GM06990 (cell line): ENCODE measurements at regions not wholly inside any gene's neighbourhood (a gene's known extent, or its start where the extent isn't known, plus 50 kb on each side); places are given as distances from the start of the nearest gene placed in this dataset.

Experiments used
- DNase-seq: peaks from one replicate; pipeline ENCODE4 v3.0.0-alpha.2; 2011; ENCODE audit not compliant: insufficient read length; ENCODE audit errors: extremely low read depth
- H3K27me3 ChIP-seq: replicated peaks from 2 replicates; pipeline ENCODE4 v1.6.0; 2011; ENCODE audit warnings: low read length; ENCODE audit not compliant: control insufficient read depth, insufficient read depth
- H3K36me3 ChIP-seq: 2 replicates; pipeline ENCODE4 v1.5.1; 2011; ENCODE audit warnings: low read length; ENCODE audit not compliant: control insufficient read depth, insufficient read depth
- H3K4me3 ChIP-seq: replicated peaks from 2 replicates; pipeline ENCODE4 v1.5.1; 2011; ENCODE audit warnings: low read depth, mild to moderate bottlenecking, control low read depth, low read length
- CTCF ChIP-seq: IDR thresholded peaks from 2 replicates; pipeline ENCODE4 v1.5.1; 2011; ENCODE audit warnings: low read length, control low read depth, mild to moderate bottlenecking, inconsistent platforms; ENCODE audit not compliant: insufficient read depth, poor library complexity, severe bottlenecking

- Histone ChIP-seq H3K27me3 (no peaks in the 10 kb centered on the region), H3K4me3 (no peak overlapping the region), H3K36me3 (no peaks in the 10 kb centered on the region)
- TF ChIP-seq CTCF: no peak
- no peak for DNase-seq
Measured at GRCh38 chr9:84151640-84152039, 171.0 kb downstream of the RMI1 start.

GRCh38 chr9:84152204-84152603 is 171.6 kb downstream of the RMI1 start:
- no peaks in the 10 kb centered on the region for H3K27me3 ChIP-seq
- H3K4me3 ChIP-seq: no peak overlapping the region
- H3K36me3 ChIP-seq: no peaks in the 10 kb centered on the region
- no peak for TF ChIP-seq CTCF
- no peak for DNase-seq

GRCh38 chr9:84153885-84154284 is 173.3 kb downstream of the RMI1 start:
- TF ChIP-seq CTCF: no peak
- no peak for DNase-seq
- no peak overlapping the region for H3K4me3 ChIP-seq
- H3K36me3 ChIP-seq: no peaks in the 10 kb centered on the region
- no peaks in the 10 kb centered on the region for H3K27me3 ChIP-seq

- Histone ChIP-seq H3K4me3 (no peak overlapping the region), H3K36me3 (no peaks in the 10 kb centered on the region), H3K27me3 (no peaks in the 10 kb centered on the region)
- DNase-seq: no peak
- no peak for TF ChIP-seq CTCF
Measured at GRCh38 chr9:84154320-84154719, 173.7 kb downstream of the RMI1 start.

- H3K4me3 ChIP-seq: no peak overlapping the region
- no peak for DNase-seq
Measured at GRCh38 chr9:84163052-84163650, 177.4 kb downstream of the SLC28A3 start.

More at GRCh38 chr9:84163052-84163650, 177.4 kb downstream of the SLC28A3 start:
- no peaks in the 10 kb centered on the region for H3K36me3 ChIP-seq
- no peaks in the 10 kb centered on the region for H3K27me3 ChIP-seq
- no peak for TF ChIP-seq CTCF
